ENCODE measurements at regions not wholly inside any gene's neighbourhood (a gene's known extent, or its start where the extent isn't known, plus 50 kb on each side); places are given as distances from the start of the nearest gene placed in this dataset.
"Not testable (repeated sequence)": the region's sequence is repeated elsewhere in the genome, so short reads cannot be mapped to it uniquely, and the experiment has no call there.

DNA sequence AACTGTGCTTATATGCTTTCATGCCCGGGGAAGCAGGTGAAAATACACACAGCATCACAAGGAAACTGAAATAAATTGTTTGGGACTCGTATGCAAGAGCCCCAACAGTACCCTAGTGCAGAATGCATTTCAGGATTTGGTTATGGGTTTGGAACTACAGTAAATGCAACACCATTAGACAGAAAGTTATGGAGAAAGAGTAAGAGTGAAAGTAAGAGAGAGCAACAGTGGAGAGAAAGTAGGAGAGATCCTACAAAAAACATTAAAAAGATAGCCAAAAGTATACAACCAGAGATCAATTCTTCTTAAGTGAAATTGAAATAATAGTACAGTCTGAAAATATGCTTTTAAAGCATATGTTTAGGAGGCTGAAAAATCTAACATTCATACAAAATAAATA is 231.1 kb downstream of the TFEC start:
- DNase-seq (ENCODE audit: low spot score): no peak
- intact Hi-C loops (cut with DNase I): no loop called here

DNA sequence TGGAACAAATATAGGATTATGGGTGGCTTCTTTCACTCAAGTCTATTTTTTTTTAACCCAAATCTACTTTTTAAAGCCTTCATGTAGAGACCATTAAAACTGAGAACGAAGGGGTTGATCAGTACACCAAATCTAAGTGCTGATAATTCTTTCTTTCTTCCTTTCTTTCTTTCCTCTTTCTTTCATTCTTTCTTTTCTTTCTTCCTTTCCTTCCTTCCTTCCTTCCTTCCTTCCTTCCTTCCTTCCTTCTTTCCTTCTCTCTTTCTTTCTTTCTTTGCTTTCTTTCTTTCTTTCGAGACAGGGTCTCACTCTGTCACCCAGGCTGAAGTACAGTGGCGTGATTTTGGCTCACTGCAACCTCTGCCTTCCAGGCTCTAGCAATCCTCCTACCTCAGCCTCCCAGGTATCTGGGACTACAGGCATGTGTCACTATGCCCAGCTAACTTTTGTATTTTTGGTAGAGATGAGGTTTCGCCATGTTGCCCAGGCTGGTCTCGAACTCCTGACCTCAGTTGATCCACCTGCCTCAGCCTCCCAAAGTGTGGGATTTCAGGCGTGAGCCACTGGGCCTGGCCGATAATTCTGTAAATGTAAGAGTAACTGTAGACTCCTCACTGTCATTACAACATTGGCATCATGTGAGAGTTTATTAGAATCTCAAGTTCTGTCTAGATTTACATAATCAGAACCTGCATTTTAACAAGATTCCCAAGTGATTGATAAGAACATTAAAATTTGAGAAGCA is 236.4 kb downstream of the TFEC start:
- DNase-seq (ENCODE audit: low spot score): no peak

DNA sequence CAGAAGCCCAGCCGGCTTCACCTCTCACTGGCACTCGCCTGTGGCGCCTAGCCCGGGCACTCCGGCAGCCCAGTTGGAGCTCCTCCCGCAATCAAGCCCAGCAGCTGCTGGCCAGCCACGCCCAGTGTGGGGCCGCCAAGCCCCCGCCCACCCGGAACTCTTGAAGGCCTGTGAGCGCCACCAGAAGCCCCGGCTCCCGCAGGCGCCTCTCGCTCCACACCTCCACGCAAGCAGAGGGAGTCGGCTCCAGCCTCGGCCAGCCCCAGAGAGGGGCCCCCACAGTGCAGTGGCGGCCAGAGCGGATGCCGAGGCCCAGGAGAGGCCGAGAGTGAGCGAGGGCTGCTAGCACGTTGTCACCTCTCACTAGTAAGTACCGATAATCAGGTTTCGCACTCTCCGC is 240.7 kb downstream of the TFEC start:
- DNase-seq (ENCODE audit: low spot score): no peak
- intact Hi-C loops (cut with DNase I): no loop called here

More for the DNA sequence above, 236.4 kb downstream of the TFEC start:
- intact Hi-C loops (cut with DNase I): no loop called here

DNA sequence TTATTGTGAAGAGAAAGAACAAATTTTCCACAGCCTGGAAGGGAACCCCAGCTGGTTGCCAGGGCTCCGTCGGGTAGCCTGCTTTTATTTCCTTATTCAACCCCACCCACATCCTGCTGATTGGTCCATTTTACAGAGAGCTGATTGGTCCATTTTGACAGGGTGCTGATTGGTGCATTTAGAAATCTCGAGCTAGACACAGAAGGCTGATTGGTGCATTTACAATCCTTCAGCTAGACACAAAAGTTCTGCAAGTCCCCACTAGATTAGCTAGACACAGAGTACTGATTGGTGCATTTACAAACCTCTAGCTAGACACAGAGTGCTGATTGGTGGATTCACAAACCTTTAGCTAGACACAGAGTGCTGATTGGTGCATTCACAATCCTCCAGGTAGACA is 241.1 kb downstream of the TFEC start:
- intact Hi-C loops (cut with DNase I): not testable (repeated sequence)

DNA sequence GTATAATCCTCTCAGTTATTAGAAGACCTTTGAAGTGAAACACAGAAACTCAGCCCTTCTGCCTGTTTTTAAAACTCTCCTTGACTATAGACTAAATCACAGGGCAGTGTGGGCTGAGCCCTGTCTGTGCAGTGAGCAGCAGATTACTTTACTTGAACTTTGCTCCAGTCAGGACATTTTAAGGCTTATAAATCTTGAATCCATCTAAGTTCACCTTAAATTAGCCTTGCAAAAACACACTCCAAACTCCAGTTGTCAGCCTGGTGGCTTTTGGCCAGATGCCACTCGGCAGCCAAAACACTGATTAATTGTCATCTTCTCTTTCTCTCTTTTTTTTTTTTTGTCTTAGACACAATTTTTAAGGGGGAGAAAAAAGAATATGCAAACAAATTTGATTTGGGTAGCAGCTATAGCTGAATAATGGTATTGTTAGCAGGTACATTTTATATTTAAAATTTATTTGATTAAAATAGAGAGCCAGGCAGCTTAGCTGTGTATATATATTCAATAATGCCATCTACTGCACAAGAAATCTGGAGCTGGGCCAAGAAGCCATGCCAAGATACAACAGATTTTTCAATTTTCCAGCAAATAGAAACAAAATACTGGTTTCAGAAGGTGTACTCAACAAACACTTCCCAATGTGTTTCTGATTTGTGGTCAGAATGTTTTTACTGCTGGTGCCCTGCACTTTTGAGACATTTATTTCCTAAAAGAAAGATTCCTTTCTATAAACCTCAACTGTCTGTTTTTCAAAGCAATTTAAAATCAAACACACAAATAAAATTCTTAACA is 247.7 kb downstream of the TFEC start:
- no peak for DNase-seq (ENCODE audit: low spot score)
- intact Hi-C loops (cut with DNase I): no loop called here

More for the DNA sequence above, 241.1 kb downstream of the TFEC start:
- DNase-seq (ENCODE audit: low spot score): not testable (repeated sequence)

DNA sequence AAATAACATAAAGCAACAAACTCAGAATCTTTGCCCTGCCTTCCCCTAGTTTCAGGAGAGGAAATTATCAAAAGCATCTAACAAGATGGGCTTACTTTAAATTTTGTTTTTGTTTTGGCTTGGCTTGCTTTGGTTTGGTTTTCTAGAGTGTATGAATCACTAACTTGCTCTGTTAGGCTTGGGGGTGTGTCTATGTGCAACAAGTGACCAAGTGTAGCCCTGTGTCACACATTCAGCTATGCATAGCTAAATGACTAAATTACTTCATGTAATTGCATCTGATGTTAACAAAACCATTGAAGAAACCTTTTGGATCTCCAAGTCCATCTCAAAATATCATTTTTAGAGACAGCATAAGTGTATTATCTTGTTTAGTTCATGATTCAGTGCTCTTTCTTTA is 251.0 kb downstream of the TFEC start:
- DNase-seq (ENCODE audit: low spot score): no peak
- intact Hi-C loops (cut with DNase I): no loop called here

DNA sequence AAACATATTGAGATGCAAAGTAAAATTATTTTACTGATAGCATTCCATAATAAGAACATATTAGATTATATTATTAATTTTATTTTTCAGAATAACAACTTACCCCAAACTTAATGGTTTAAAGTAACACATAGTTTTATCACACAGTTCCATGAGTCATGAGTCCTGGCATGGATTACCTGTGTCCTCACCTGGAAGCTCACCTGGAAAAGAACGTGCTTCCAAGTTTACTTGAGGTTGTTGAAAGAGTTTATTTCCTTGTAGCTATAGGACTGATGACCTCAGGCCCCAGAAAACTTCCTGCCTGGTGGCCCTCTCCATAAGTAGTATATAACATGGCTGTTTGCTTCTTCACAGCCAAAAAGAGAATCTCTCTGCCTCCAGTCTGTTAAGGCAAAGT is 254.6 kb downstream of the TFEC start:
- intact Hi-C loops (cut with DNase I): no loop called here
- no peak for DNase-seq (ENCODE audit: low spot score)

DNA sequence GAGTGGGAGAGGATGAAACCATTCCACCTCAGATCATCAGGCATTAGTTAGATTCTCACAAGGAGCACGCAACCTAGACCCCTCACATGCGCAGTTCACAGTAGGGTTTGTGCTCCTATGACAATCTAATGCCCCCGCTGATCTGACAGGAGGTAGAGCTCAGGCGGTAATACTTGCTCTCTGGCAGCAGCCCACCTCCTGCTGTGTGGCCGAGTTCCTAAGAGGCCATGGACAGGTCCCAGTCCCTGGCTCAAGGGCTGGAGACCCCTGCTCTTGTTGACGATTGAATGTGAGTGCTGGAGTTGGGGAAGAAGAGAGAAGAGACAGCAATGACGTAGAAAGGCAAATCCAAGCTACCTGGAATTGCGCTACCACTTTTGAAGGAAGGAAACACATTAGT is 267.2 kb downstream of the TFEC start:
- intact Hi-C loops (cut with DNase I): no loop called here
- DNase-seq (ENCODE audit: low spot score): no peak

DNA sequence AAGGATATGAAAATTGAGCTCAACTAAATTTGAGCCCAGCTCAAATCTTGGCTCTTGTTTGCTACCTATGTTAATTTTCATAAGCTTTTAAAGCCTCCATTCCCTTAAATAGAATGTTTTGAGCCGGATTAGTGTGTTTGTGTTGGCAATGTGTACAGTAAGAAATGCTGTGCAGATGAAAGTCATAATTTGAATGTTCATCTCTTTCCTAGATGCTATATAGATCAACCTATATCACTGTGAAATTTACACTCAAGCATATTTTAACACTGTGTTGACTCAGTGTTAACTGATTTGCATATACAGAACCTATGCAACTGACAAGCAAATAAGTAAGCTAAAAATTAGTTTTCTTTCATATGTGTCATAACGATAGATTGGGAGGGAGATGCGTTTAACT is 272.5 kb downstream of the TFEC start:
- DNase-seq (ENCODE audit: low spot score): no peak
- intact Hi-C loops (cut with DNase I): no loop called here

DNA sequence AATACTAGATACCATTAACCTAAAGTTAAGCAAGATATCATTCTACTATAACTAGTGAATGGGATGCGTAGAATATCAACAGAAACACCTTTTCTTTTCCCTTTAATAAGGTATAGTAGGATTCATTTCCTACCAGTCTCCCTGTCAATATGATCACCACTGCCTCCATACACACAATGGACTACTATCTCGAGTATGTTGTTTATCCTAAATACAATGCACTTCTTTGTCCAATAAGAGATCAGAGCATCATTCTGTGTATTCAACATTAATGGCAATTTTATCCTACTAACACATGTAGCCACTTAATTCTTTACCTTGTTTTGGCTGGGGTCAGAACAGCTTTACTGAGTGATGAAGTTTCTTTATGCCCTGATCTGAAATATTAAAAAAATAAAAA is 276.3 kb downstream of the TFEC start:
- no peak for DNase-seq (ENCODE audit: low spot score)

DNA sequence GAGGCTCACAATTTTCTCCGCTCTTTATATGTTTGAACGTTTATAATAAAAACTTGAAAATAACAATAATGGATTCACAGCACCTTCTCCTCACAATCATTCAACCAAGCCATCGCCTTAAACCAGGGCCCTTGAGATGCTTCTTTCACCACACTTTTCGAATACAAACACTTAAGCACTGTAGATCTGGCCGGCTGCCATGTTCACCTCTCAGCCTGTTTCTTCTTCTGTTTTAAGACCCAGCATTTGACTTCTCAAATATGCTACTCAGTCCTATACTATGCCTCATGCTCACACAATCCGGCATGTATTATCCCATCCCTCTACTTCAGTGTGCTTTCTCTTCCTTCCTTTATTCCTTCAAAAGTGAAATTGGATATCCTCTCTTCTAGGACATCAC is 280.6 kb downstream of the TFEC start:
- intact Hi-C loops (cut with DNase I): no loop called here
- DNase-seq (ENCODE audit: low spot score): no peak

More for the DNA sequence above, 276.3 kb downstream of the TFEC start:
- intact Hi-C loops (cut with DNase I): no loop called here

DNA sequence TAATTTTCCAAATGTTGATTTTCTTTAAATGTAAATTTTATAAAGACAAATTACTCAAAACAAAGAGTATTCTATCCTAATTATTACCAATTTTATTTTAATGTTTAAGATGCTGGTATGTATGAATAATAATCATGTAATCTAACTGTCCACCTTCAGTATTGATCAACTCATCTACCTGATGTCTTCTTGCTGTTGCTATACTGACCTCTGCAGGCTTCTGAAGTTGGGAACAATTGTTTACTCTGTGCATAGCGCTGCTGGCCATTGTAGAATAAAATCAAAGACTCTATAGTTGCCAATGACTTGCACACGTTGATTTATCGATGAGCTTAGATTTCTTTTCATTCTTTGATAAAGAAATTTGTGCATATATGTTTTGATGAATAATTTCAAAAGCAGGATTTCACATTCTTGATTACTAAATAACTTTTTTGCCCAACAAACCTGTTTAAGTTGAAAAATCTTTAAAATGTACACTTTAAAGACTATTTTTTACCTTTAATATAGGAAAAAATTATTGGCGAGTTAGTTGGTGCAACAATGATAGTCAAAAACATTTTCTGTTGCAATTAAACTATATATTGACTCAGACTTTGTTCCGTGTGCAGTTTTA is 282.3 kb downstream of the TFEC start:
- no peak for DNase-seq (ENCODE audit: low spot score)
- intact Hi-C loops (cut with DNase I): no loop called here

DNA sequence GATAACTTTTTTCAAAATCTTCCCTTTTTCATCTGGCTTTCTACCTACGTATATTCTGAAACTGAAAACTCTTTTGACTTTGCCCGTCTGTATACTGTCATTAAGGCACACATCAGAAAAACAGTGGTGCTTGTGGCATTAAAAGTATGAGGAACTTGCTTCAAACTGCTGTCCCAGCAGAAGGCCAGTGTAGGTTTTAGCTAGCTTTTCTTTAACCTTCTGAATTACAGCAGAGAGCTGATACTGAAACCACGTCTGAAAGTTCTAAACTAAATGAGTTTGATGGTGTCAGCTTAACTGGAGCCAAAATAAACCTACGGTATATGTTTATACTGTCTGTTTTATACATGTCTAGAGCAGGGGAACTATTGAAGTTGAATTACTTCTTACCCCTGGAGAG is 283.4 kb downstream of the TFEC start:
- intact Hi-C loops (cut with DNase I): no loop called here
- no peak for DNase-seq (ENCODE audit: low spot score)

DNA sequence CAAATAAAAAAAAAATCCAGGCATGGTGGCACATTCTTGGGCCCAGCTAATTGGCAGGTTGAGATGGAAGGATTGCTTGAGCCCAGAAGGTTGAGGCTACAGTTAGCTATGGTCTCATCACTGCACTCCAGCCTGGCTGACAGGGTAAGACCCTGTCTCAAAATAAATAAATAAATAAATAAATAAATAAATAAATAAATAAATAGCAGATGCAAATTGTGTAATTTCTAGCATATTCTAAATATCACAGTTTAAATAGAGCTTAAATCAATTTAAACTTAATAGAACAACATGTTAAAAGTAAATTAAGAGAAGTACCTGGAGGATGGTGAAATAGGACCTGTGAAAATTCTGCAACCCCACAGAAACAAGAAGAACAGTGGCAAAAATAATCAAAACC is 290.5 kb downstream of the TFEC start:
- DNase-seq (ENCODE audit: low spot score): no peak

DNA sequence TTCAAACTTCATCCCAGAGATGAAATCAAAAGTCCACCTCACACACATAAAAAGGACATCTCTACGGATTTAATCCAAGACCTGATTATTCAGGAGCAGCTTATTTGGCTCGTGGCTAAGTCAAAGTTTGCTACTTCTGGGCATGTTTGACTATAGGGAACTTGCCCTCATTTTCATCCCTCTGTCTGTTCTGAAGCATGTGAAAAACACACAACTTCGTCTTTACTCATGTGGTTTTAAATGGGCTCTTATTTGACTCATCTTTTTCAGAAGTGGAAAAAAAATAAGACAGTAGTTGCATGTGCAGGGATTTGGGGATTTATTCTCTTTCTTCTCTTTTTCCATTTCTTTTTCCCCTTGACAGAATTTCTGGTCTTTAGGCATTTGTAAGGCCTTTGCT is 295.9 kb downstream of the TFEC start:
- intact Hi-C loops (cut with DNase I): no loop called here

More for the DNA sequence above, 290.5 kb downstream of the TFEC start:
- intact Hi-C loops (cut with DNase I): no loop called here

DNA sequence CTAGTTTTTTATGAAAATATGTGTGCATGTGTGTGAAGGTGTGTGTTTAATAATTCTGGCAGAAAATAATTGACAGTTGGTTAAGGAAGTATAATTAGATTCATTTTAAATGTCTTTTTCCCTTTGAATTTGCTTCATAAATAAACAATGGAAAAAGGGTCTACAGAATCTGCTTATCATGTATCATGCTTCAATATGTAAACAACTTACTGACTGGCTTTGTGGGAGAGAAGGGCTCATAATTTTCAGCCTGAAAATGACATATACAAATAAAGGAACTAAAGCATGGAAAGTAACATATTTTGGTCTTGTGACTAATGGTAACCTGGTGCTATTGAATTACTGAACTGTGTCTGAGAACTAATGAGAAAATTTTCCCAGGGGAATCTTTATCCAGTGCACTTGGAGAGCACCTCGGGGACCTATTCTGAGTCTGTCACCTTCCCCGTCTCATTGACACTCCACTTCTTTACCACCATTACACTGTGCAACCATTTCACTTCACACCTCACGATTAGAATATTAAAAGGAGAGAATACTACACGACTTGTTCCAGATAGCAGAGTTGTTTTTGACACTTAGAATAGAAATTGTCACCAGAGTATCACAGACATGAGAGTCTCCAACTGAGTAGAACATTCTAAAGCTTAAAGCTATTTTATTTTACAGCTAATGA is 298.6 kb downstream of the TFEC start:
- intact Hi-C loops (cut with DNase I): no loop called here
- DNase-seq (ENCODE audit: low spot score): no peak

More for the DNA sequence above, 295.9 kb downstream of the TFEC start:
- DNase-seq (ENCODE audit: low spot score): no peak

DNA sequence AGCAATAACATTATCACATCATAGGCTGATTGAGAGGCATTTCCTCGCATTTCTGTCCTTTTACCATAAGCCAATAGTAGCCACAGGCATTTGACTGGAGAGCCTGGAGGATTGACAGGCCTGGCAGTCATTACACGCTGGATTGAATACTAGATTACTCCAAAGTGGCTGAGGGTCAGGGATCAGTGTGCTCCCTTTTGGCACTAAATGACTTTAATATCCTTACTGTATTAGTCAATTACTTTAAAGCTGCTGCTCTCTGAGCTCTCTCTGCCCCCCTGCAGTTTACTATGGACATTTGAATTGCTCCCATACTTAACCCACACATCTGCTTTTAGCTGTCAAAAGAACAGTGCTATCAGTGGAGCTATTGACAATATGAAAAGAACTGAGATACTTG is 302.0 kb downstream of the TFEC start:
- no peak for DNase-seq (ENCODE audit: low spot score)
- intact Hi-C loops (cut with DNase I): no loop called here

DNA sequence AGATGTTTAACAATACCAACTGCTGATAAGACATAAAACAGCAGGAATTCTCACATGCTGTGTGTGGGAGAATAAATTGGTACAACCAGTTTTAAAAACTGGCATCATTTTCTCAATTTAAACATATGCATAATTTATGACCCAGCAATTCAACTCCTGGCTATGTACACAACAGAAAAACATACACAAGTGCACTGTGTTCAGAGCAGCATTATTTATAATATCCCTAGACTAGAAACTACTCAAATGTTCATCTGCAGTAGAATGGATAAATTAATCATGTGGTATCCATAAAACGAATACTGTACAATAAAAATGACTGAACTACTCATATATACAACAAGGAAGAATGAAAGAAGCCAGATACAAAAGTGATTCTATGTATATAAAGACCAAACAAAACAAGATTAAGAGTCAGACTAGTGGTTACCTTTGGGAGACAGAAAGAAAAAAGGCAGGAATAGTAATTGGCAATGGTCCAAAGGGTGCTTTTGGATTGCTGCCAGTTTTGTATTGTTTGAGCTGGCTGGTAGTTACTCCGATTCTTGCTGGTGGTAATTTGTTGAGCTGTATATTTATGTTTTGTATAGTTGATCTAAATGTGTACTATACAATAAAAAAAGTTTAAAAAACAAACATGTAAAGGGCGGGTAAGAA is 306.0 kb downstream of the TFEC start:
- DNase-seq (ENCODE audit: low spot score): no peak
- intact Hi-C loops (cut with DNase I): no loop called here

DNA sequence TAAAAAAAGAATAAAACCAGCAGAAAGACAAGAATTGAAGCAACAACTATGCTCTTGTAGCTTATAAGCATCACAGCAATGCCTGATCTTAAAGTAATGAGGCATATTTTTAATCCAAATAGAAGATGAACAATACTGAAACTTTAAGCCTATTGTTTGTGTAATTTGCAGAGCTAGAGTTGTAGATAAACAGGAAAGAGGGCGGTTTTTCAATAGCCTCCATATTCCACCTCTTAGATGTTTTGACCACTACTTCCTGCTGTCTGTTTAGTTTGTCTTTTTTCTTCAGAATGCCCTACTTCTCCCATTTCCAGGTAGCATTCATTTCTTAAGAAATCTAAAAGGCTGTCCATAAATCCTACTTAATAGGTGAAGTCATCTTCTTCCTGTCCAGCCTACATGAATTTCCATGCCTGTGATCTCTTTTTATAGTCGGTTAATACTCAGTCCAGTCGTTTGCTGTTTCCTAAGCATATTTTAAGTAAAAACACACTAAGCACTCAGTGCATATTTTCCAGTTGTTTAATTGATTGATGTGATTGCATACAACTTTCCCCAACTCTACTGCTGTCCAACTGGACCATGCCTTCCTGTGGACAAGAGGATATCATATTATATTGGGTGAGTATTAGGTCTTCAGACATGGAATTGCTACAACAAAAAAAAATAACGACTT is 308.1 kb downstream of the TFEC start:
- intact Hi-C loops (cut with DNase I): no loop called here
- no peak for DNase-seq (ENCODE audit: low spot score)
